WTC11 (cell line): ENCODE measurements at regions not wholly inside any gene's neighbourhood (a gene's known extent, or its start where the extent isn't known, plus 50 kb on each side); places are given as distances from the start of the nearest gene placed in this dataset.

Source experiments
- ATF1 ChIP-seq: sonication (generic); formaldehyde crosslinking; IDR thresholded peaks from 2 replicates; pipeline ENCODE4 v1.8.1; 2023; ENCODE audit warnings: mild to moderate bottlenecking, moderate library complexity, missing genetic modification reagents
- CREB1 ChIP-seq: sonication (generic); formaldehyde crosslinking; IDR thresholded peaks from 2 replicates; pipeline ENCODE4 v1.8.0; 2023; ENCODE audit warnings: mild to moderate bottlenecking, missing genetic modification reagents
- CREM ChIP-seq: sonication (generic); formaldehyde crosslinking; IDR thresholded peaks from 2 replicates; pipeline ENCODE4 v1.8.1; 2022; ENCODE audit warnings: mild to moderate bottlenecking, missing genetic modification reagents, moderate library complexity
- E2F4 ChIP-seq: sonication (generic); formaldehyde crosslinking; IDR thresholded peaks from 2 replicates; pipeline ENCODE4 v1.8.1; 2022; ENCODE audit warnings: low read depth, mild to moderate bottlenecking, moderate library complexity, missing genetic modification reagents, borderline replicate concordance
- ELF4 ChIP-seq: sonication (generic); formaldehyde crosslinking; IDR thresholded peaks from 2 replicates; pipeline ENCODE4 v1.8.1; 2022; ENCODE audit warnings: low read depth, mild to moderate bottlenecking, moderate library complexity, missing genetic modification reagents
- ETV6 ChIP-seq: sonication (generic); formaldehyde crosslinking; IDR thresholded peaks from 2 replicates; pipeline ENCODE4 v1.8.1; 2022; ENCODE audit warnings: mild to moderate bottlenecking, missing genetic modification reagents
- HMGXB4 ChIP-seq: sonication (generic); formaldehyde crosslinking; IDR thresholded peaks from 2 replicates; pipeline ENCODE4 v1.8.1; 2023; ENCODE audit warnings: mild to moderate bottlenecking, moderate library complexity, missing genetic modification reagents
- SMAD3 ChIP-seq: sonication (generic); formaldehyde crosslinking; IDR thresholded peaks from 2 replicates; pipeline ENCODE4 v1.8.0; 2022; ENCODE audit warnings: missing genetic modification reagents, mild to moderate bottlenecking, borderline replicate concordance
- USF2 ChIP-seq: sonication (generic); formaldehyde crosslinking; IDR thresholded peaks from 2 replicates; pipeline ENCODE4 v1.8.1; 2023; ENCODE audit warnings: mild to moderate bottlenecking, missing genetic modification reagents, moderate library complexity
- ZNF423 ChIP-seq: fragments of 250-450 bp; sonication (Bioruptor Pico); IDR thresholded peaks from 2 replicates; pipeline ENCODE4 v2.1.2; 2022; ENCODE audit warnings: mild to moderate bottlenecking, moderate library complexity
- ZNF512 ChIP-seq: sonication (generic); formaldehyde crosslinking; IDR thresholded peaks from 2 replicates; pipeline ENCODE4 v1.8.1; 2022; ENCODE audit warnings: missing genetic modification reagents, borderline replicate concordance
- TF ChIP-seq, protein P1 (sequence below): fragments of 200-600 bp; IDR thresholded peaks from 2 replicates; pipeline ENCODE4 v1.8.0; 2022; ENCODE audit warnings: antibody characterized with exemption

GRCh38 chr3:194908972-194909371, 223.3 kb downstream of the FAM43A start:
- no peak for TF ChIP-seq ATF1
- TF ChIP-seq, protein P1, sequence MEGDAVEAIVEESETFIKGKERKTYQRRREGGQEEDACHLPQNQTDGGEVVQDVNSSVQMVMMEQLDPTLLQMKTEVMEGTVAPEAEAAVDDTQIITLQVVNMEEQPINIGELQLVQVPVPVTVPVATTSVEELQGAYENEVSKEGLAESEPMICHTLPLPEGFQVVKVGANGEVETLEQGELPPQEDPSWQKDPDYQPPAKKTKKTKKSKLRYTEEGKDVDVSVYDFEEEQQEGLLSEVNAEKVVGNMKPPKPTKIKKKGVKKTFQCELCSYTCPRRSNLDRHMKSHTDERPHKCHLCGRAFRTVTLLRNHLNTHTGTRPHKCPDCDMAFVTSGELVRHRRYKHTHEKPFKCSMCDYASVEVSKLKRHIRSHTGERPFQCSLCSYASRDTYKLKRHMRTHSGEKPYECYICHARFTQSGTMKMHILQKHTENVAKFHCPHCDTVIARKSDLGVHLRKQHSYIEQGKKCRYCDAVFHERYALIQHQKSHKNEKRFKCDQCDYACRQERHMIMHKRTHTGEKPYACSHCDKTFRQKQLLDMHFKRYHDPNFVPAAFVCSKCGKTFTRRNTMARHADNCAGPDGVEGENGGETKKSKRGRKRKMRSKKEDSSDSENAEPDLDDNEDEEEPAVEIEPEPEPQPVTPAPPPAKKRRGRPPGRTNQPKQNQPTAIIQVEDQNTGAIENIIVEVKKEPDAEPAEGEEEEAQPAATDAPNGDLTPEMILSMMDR = no peak
- TF ChIP-seq USF2 = no peak
- TF ChIP-seq HMGXB4 (CRISPR knock-in tag) = no peak
- no peak for TF ChIP-seq CREM (CRISPR knock-in tag)
- TF ChIP-seq SMAD3 (CRISPR knock-in tag) = no peak
- no peak for TF ChIP-seq CREB1
- no peak for TF ChIP-seq ELF4 (CRISPR knock-in tag)
- no peak for TF ChIP-seq E2F4 (CRISPR knock-in tag)
- no peak for TF ChIP-seq ETV6 (CRISPR knock-in tag)
- no peak for TF ChIP-seq ZNF423 (CRISPR knock-in tag)
- no peak for TF ChIP-seq ZNF512 (CRISPR knock-in tag)
